T-helper 2 cell treated with Interferon-gamma antibody and Interleukin-4, amounts not matched to agents 100 ng/mL and 5 ng/mL, for 36 hours (primary cell): ENCODE measurements at regions not wholly inside any gene's neighbourhood (a gene's known extent, or its start where the extent isn't known, plus 50 kb on each side); places are given as distances from the start of the nearest gene placed in this dataset.
"Not testable (repeated sequence)": the region's sequence is repeated elsewhere in the genome, so short reads cannot be mapped to it uniquely, and the experiment has no call there.

Experiments
- intact Hi-C: fragments of 100-400 bp; cut with micrococcal nuclease; formaldehyde crosslinking; loops from one replicate; pipeline ENCODE4 v1.15.1; 2023

GRCh38 chrX:8027827-8028226 lies 100.6 kb upstream of the PNPLA4 start:
- intact Hi-C loops: no loop called here

GRCh38 chrX:8025705-8026104 lies 98.5 kb upstream of the PNPLA4 start:
- intact Hi-C loops: no loop called here

- intact Hi-C loops: no loop called here
These were observed 91.7 kb upstream of the PNPLA4 start for GRCh38 chrX:8018934-8019333.

GRCh38 chrX:8010105-8010504 lies 82.9 kb upstream of the PNPLA4 start:
- intact Hi-C loops: no loop called here

DNA sequence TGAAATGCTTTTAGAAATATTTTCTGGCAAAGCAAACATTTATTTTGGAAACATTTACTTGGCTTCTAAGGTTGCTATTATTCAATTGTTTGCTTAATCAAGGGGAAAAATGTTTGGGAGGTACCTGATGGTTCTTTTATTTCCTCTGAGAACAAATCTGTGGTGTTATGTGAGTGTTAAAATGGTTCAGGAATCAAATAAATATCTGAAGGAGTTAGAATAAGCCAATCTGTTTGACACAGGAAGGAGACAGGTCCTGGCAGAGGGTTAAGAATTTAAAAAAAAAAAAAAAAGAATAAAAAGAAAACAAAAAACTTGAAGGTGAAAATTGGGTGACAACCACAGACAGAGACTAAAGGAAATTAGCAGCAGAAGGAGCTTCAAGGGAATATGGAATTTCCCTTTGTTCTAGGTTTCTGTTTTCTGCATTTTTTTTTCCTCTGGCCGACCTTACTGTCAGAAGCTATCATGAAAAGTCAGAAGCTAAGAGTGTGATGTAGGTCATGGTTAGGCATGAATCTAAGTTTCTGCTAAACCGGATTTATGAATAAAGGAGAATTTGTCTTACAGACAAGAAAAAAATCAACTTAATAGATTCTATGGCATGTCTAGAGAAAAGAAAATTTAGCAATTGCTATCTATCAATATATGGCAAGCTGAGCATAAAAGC lies 78.6 kb upstream of the PNPLA4 start:
- intact Hi-C loops: no loop called here

DNA sequence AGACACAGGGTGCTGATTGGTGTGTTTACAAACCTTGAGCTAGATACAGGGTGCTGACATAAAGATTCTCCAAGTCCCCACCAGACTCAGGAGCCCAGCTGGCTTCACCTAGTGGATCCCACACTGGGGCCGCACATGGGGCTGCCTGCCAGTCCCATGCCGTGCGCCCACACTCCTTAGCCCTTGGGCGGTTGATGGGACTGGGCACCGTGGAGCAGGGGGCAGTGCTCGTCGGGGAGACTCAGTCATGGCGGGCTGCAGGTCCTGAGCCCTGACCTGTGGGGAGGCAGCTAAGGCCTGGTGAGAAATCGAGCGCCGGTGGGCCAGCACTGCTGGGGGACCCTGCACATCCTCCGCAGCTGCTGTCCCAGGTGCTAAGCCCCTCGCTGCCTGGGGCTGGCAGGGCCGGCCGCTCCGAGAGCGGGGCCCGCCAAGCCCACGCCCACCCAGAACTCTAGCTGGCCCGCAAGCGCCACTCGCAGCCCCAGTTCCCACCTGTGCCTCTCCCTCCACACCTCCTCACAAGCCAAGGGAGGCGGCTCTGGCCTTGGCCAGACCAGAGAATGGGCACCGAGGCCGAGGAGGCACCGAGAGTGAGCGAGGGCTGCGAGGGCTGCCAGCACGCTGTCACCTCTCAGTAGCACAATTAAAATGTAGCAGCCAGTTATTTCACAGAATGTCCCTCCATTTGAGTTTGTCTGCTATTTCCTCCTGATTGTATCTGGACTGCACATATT lies 76.1 kb upstream of the PNPLA4 start:
- intact Hi-C loops: no loop called here

DNA sequence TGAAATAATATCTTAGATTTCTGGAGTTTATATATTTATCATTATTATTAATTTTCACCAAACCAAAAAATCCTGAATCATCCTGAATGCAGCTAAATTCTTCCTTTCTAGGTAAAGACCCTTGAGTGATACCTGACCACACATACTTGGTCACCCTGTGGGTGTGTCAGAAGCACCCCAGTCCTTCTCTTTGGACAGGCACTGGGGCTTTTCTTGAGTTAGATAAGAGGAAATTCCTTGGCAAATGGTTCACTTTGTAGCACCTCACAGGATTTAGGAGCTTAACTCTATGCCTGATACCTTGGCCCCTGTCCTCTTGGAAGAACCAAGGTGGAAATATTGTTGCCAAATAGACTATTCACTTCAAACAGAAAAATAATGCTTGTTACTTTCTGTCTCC lies 69.6 kb upstream of the PNPLA4 start:
- intact Hi-C loops: loop anchor here (1.0 to 10.0 kb wide), 2 partner anchors 741 to 818 kb away; no protein-coding TSS in a partner anchor

DNA sequence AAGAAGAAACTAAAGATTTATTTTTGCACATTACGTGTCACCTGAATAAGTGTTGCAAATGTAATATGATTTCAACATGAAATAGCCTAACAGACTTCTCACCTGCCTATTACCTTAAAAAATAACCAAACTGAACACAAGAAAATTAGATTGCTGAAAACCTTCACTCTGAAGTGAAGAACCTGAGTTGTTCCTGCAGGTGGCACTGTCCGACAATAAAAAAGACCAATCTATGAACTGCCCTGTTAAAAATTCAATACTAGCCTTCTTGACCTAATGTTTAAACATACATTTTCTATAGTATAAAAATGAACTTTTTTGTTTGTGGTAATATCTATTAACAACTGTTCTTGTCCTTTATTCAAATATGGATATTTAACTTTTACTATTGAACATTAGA lies 69.2 kb upstream of the PNPLA4 start:
- intact Hi-C loops: loop anchor here (1.0 to 10.0 kb wide), 2 partner anchors 742 to 818 kb away; no protein-coding TSS in a partner anchor

- intact Hi-C loops: loop anchor here (10.0 kb wide), 1 partner anchor 821 kb away; no protein-coding TSS in a partner anchor
These were observed 66.7 kb upstream of the PNPLA4 start for GRCh38 chrX:7993873-7994272.

DNA sequence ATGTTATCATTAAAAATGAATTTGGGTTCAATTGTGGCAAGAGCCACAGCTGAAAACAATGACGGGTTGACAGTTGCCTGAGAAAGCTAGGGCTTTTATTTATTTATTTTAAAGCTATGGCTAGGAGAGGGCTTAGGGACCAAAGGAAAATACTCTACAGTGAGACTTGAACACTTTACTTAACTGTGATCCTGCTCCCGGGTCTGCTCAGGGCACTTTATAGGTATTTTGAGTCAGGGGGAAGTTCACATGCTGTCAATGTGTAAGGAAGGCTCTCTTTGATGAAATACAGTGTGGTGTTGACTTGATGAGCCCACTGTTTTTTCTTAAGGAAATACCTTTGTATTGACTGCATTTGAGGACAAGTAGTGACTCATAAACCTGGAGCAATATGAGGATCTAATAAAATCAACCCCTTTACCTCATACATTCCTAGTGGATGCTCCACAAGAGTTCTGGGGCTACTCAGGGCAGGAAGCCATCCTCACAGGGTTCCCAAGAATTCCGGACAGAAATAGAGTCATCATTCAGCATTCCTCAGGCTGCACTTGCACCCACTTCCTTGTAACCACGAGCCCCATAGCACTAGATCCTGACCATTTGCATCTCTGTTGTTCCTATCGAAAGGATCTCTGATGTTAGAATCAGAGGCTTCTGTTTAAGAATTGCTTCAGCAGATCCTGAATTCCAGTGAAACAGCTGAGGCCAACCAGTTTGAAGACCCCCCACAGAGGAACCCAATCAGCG lies 61.0 kb upstream of the PNPLA4 start:
- intact Hi-C loops: not testable (repeated sequence)

DNA sequence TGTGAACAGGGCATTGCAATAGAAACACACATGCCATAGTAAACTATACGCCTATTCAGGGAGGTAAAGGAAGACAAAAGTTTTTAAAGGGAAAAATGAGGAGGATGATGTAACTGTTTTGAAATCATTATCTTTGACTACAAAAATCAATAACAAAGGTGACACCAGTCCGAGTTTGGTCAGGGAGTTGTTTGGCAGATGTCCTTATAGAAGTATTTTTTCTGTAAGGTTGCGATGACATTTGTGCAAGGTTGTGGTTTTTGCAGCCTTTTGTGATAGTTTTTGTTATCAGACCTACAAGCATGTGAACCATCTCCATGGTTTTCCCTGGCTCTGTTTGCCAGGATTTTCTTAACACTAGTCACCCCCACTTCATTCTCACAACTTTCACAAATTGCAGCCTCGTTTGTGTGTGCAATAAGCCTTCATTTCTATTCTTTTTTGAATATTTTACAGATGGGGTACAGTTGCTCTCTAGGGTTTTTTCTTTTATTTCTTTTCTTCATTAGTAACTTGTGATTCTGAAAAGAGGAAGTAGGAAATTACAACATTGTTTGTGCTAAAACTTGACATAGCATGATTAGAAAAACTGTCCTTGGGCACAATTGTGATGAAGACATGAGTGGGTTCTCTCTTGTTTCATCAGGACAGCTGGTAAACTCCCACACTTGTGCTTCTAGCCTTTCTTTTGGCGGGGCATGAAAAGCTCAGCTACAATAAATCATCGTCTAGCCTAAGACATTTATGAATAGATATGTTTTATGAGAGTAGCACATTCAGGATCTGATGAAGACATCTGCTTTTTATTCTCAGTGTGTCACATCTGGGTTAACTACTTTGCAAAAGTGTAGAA lies 60.2 kb upstream of the PNPLA4 start:
- intact Hi-C loops: no loop called here

DNA sequence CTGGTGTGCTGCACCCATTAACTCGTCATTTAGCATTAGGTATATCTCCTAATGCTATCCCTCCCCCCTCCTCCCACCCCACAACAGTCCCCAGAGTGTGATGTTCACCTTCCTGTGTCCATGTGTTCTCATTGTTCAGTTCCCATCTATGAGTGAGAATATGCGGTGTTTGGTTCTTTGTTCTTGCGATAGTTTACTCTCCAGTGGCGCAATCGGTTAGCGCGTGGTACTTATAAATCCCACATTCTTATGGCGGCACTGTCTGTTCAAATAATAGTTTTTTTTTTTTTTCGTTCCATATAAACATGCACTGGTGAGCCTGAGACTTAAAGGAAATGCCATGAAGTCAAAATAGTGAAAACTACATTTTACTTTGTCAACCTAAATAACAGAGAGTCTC lies 59.5 kb upstream of the PNPLA4 start:
- intact Hi-C loops: not testable (repeated sequence)

GRCh38 chrX:7985568-7985967 lies 58.4 kb upstream of the PNPLA4 start:
- intact Hi-C loops: no loop called here

DNA sequence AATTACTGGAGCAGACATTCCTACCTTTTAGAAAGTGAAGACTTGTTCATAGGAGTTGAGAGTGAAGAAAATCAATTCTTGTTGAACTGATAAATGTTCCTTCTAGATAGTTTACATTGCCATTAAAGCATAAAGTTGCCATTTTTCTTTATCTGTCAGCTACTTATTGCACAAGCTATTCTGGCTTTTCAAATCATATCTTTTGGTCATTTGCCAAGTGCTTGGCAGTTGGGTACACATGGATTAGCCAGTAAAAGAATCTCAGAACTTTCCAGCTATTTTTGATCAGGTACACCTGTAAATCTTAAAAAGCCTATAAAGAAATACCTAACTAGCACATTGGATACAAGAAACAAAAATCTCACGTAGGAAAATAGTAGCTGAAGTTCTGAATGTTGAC lies 56.4 kb upstream of the PNPLA4 start:
- intact Hi-C loops: no loop called here
